HG02840 (cell line): ENCODE measurements at regions not wholly inside any gene's neighbourhood (a gene's known extent, or its start where the extent isn't known, plus 50 kb on each side); places are given as distances from the start of the nearest gene placed in this dataset.
"Not testable (repeated sequence)": the region's sequence is repeated elsewhere in the genome, so short reads cannot be mapped to it uniquely, and the experiment has no call there.

ENCODE experiments used
- ATAC-seq: cut with Tn5 transposase; IDR thresholded peaks from one replicate; pipeline ENCODE4 v1.9.1; 2021; ENCODE audit warnings: mild to moderate bottlenecking, moderate library complexity, moderate number of reproducible peaks; ENCODE audit not compliant: unreplicated experiment, low FRiP score

DNA sequence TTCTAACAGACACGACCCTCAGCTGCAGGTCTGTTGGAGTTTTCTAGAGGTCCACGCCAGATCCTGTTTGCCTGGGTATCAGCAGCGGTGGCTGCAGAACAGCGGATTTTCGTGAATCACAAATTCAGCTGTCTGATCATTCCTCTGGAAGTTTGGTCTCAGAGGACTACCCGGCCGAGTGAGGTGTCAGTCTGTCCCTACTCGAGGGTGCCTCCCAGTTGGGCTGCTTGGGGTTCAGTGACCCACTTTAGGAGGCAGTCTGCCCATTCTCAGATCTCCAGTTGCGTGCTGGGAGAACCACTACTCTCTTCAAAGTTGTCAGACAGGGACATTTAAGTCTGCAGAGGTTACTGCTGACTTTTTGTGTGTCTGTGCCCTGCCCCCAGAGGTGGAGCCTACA lies 1664.1 kb downstream of the RPIA start:
- ATAC-seq, result not testable (repeated sequence)

DNA sequence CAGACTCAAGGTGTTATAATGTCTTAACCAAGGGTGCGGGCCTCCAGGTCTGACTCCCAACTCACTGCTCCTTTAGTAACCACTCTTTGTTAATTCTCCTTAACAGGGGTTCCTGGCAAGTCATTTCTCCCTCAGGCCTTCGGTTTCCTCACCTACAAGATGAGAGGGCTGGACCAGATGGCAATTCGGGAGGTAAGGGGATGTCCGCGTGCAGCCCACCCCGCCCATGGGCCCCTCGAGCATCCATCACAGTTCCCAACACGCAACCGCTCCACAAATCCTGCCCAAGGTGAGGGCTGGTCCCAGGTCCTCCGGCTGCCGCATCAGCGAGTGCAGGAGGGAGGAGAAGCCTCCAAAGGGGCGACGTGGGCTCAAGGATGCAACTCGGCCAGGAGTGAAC lies 1667.9 kb downstream of the RPIA start:
- ATAC-seq, result not testable (repeated sequence)

GRCh38 chr2:90359887-90360730 lies 1668.6 kb downstream of the RPIA start:
- ATAC-seq, result not testable (repeated sequence)

DNA sequence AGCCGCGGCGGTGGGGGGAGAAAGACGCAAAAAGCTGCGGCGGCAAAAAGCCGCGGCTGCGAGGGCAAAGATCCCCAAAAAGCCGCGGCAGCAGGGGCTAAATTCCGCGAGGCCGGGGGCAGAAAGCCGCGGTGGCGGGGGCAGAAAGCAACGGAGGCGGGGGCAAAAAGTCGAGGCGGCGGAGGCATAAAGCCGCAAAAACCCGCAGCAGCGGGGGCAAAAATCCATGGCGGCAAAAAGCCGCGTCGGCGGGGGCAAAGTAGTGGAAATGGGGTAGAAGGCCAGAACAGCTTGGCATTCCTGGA lies 1669.2 kb downstream of the RPIA start:
- ATAC-seq, result not testable (repeated sequence)
